H54 (cell line): ENCODE measurements at regions not wholly inside any gene's neighbourhood (a gene's known extent, or its start where the extent isn't known, plus 50 kb on each side); places are given as distances from the start of the nearest gene placed in this dataset.
"Not testable (repeated sequence)": the region's sequence is repeated elsewhere in the genome, so short reads cannot be mapped to it uniquely, and the experiment has no call there.

Experiments
- DNase-seq: peaks from one replicate; pipeline ENCODE4 v3.0.0; 2011; ENCODE audit warnings: low spot score, mixed read lengths; ENCODE audit not compliant: insufficient read length
- FAIRE-seq: peaks from 3 replicates; lab custom pipeline; 2011; peaks lifted over from hg19 to GRCh38; lab: Jason Lieb, UNC
- POLR2A ChIP-seq: IDR thresholded peaks from 2 replicates; pipeline ENCODE4 v1.6.1; 2011; ENCODE audit warnings: low read depth, mild to moderate bottlenecking, low read length

DNA sequence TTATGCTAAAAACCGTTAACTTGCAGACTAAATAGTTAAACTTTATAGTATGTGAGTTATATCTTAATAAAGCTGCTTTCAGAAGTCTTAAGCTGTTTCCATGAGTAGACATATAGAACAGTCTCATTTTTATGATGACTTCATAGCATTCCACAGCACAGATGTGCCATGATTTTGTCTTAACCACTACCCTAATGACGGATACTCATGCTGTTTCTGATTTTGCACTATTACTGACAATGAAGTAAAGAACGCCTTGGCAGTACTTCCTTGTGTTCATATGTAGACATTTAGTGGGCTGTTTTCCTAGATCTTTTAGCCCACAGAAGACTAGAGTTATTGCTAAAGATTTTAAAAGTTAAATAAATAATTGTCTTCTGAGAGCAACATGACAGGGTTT, 175.6 kb upstream of the RAB6C start:
- TF ChIP-seq POLR2A: no peak
- FAIRE-seq (no peak), DNase-seq (no peak)

DNA sequence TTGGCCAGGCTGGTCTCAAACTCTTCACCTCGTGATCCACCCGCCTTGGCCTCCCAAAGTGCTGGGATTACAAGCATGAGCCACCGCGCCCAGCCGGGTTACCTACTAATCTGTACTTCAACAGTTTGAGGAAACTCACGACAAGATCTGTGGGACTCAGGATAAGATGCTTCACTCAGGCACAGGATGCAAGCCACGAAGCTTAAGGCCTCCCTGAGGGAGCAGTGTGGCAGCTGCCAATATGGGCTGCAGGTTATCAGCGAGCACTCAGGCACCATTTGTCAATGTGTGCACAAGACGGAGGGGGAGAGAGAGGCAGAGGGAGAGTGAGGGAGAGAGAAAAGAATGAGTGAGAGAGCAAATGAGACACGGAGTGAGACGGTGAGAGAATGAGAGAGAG, 173.6 kb upstream of the RAB6C start:
- no peak for TF ChIP-seq POLR2A
- FAIRE-seq: no peak

DNA sequence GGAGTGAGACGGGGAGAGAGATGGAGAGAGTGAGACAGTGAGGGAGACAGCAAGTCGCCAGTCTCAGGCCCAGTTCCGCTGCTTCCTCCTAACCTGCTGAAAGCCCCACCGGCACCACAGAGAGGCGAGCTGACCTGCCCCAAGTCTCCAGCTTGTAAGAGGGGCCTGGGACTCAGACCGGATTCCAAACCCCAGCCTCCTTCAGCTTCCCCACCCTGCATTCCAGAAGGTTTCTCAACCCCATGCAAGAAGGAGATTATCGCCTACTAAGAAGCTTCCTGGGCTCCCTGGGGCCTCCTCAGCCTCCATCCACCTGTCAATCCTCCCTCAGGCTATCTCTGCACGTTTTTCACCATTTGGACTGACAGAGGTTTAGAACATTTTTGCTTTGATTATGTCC, 173.1 kb upstream of the RAB6C start:
- FAIRE-seq (no peak), DNase-seq (no peak)
- TF ChIP-seq POLR2A: no peak

More for the DNA sequence above, 173.6 kb upstream of the RAB6C start:
- DNase-seq: no peak

DNA sequence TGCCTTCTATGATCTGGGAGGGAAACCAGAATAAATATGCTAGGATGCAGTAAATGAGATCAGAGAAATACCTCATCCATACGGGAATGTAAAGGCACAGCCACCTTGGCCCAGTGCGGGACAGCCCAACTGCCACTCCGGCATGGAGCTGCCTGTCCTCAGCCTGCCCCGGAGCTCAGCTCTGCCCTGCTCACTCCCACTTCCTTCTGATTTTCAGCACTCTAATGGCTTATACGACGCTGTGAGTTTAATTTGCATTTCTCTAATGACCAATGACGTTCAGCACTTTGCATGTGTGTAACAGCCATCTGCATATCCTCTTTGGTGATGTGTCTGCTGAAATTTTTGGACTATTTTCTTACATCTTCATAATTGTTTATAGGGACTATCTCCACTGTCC, 172.5 kb upstream of the RAB6C start:
- FAIRE-seq: no peak
- no peak for TF ChIP-seq POLR2A
- DNase-seq: no peak

DNA sequence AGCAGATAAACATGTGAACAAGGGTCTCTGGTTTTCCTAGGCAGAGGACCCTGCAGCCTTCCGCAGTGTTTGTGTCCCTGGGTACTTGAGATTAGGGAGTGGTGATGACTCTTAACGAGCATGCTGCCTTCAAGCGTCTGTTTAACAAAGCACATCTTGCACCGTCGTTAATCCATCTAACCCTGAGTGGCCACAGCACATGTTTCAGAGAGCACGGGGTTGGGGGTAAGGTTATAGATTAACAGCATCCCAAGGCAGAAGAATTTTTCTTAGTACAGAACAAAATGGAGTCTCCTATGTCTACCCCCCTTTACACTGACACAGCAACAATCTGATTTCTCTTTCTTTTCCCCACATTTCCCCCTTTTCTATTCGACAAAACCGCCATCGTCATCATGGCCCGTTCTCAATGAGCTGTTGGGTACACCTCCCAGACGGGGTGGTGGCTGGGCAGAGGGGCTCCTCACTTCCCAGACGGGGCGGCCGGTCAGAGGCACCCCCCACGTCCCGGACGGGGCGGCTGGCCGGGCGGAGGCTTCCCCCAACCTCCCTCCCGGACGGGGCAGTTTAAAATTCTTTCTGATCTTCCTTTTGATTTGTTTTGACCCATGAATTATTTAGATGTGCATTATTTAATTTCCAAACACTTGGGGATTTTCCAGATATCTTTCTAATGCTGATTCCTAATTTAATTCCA, 171.7 kb upstream of the RAB6C start:
- FAIRE-seq, DNase-seq: not testable (repeated sequence)

DNA sequence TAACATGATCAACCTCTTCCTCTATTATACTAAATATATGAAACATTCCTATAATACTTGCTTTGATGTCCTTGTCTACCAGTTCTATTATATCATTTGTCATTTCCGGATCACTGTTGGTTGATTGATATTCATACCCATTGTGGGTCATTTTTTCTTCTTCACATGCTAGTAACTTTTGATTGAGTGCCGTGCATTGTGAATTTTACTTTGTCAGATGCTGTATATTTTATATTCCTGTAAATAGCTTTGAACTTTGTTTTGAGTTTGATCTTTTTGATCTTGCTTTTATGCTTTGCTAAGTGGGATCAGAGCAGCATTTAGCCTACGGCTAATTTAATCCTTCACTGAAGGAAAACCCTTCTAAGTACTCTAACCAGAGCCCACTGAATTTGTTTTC, 168.9 kb upstream of the RAB6C start:
- no peak for DNase-seq

DNA sequence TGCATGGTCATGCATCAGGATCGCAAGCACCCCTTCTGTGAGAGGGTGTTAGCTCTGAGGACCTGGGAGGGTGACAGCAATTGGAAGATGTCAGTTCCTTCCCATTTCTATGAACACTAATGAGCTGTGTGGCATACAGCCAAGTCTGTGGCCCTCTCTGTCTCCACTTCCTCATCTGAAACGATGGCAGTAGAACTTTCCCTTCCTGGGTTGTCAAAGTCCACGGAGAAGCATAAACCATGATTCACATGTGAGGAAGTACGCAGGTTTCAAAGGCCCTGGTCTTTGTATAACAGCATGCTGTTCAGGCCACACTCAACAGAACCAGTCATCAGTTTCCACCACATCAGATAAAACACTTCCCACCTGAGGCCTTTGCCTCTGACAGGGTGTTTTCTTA, 167.4 kb upstream of the RAB6C start:
- no peak for DNase-seq
- no peak for FAIRE-seq
- no peak for TF ChIP-seq POLR2A

More for the DNA sequence above, 168.9 kb upstream of the RAB6C start:
- no peak for FAIRE-seq
- no peak for TF ChIP-seq POLR2A

DNA sequence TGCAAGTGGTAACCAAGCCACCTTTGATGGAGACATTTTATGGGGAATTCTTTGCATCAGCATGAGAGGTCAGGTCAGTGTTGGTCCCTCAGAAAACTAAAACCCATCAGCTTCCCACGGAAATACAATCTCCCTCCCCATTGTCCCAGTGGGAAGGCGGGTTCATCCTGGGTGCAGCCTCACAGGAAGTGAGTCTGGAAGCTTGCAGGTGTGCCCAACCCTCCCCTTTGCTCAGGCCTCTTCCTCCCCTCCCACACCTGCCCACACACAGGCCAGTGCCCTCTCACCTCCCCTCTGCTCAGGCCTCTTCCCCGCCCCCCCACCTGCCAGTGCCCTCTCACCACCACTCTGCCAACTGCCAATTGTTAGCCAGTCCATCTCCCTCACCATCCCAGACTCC, 166.8 kb upstream of the RAB6C start:
- DNase-seq (no peak), FAIRE-seq (no peak)
- no peak for TF ChIP-seq POLR2A

DNA sequence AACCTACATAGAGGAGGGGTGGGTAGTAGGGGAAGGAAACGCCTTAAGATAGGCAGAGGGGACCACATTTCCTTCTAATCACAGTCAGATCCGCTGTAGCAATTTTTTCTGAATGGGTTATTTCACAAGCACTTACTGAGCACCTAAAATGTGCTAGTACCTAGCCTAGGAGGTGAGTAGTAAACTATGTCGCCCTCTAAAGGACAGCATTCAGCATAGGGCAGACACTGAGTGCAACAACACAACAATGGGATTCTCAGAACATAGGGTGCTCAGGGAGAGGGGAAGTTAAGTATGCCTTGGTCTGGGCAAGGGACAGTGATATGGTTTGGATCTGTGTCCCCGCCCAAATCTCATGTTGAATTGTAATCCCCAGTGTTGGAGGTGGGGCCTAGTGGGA, 166.1 kb upstream of the RAB6C start:
- no peak for TF ChIP-seq POLR2A
- no peak for DNase-seq
- no peak for FAIRE-seq

DNA sequence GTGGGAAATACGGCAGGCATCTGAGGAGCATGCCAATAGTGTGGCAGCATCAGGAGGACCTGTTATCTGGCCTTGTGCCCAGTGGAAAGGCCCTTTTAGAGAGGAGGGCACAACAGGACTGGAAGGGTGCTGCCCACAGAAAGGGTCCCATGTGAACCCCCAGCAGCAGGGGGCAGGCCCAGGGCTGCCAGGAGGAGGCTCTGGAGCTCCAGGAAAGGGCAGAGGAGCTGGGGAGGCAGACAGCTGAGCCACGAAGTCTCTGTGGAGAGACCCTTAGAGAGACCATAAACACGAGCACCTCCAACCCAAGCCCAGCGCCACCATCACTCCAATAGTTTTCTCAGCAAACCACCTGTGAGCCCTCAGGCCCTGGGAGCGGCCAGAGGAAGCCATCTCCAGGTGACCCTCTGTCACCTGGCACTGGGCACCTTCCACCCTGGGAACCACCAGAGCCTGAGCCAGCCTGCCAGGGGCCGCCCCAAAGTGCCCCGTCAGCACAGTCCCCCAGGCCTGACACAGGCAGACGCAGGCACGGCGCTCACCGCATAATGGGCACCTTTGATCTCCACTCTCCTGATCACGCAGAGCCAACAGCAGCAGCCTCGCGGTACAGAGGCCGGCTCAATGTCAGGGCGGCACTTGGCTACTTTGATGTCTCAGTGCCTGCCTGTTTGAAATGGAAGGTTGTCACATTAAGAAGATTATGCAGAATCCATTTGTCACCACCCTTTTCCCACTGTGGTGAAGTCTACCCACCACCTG, 162.5 kb upstream of the RAB6C start:
- TF ChIP-seq POLR2A: no peak
- DNase-seq: no peak
- no peak for FAIRE-seq

DNA sequence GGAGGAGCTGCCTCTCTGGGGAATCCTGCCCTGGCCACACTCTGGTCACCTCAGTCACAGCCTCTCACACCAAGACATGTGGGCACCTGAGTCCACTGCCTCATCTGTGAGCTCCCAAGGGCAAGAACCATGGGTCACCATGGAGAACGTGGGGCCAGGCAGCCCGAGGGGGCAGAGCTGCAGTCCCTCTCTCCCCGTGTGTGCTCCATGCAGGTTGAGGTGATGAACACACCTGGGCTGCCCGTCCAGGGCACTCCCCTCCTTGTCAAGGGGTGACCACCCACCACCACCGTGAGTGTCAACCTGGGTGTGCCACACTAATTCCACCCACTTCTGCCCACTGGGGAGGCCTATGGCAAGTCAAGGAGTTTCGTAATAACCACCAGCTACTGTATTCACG, 159.6 kb upstream of the RAB6C start:
- FAIRE-seq: no peak

DNA sequence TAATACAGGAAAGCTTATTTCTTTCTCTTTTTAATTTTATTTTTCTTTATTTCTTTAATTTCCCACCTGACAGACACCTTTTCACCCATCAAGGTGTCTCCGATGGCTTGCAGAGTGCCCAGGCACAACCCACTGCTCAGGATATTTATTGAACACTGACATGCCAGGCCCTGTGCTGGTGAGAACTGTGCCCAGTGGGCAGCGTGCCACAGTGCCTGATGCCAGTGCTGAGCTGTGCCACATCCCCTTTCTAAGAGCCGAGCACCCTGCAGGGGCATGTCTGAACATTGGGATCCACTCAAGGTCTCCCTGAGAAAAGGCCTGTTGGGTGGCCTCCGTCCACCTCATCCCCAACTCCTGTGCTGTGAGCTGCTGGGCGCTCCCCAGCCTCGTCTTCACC, 158.6 kb upstream of the RAB6C start:
- FAIRE-seq: no peak
- no peak for TF ChIP-seq POLR2A
- DNase-seq: no peak

More for the DNA sequence above, 159.6 kb upstream of the RAB6C start:
- DNase-seq: no peak
- TF ChIP-seq POLR2A: no peak

DNA sequence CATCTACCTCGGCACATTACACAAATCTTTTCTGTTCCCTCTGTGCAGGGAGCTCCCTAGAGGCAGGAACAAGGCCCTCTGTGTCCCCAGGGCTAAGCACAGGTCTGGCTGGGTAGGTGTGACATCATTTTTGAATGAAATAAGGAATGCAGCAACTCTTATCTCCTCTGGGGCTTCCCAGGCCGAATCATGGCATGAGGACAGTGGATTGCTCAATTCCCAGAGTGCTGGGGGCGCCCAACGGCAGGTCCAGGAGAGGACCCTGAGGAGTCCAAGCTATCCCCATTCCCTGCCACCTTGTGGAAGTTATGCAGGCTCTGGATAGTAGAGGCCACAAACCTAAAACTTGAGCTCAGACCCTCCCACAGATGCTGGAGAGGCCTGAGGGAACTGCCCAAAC, 158.0 kb upstream of the RAB6C start:
- DNase-seq (no peak), FAIRE-seq (no peak)
- no peak for TF ChIP-seq POLR2A

DNA sequence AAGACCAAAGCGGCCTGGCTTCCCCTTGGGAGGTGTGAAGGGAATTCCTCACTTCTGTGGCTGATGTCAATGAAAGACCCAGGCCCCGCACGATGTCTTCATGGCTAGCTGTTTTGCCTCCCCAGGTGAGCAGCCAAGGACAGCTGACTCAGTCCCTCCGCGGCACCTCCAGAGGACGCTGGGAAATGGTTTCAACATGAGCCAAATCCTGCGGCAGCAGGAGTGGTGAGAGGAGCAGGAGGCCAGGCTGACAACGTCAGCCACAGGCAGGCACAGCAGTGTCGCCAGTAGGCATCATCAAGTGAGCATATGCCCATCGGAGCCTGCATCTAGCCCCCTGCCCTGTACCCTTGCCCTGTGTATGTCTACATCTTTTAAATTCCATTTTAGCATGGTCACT, 156.4 kb upstream of the RAB6C start:
- DNase-seq (no peak), FAIRE-seq (no peak)
- TF ChIP-seq POLR2A: no peak
